ENCODE measurements at regions not wholly inside any gene's neighbourhood (a gene's known extent, or its start where the extent isn't known, plus 50 kb on each side); places are given as distances from the start of the nearest gene placed in this dataset.

DNA sequence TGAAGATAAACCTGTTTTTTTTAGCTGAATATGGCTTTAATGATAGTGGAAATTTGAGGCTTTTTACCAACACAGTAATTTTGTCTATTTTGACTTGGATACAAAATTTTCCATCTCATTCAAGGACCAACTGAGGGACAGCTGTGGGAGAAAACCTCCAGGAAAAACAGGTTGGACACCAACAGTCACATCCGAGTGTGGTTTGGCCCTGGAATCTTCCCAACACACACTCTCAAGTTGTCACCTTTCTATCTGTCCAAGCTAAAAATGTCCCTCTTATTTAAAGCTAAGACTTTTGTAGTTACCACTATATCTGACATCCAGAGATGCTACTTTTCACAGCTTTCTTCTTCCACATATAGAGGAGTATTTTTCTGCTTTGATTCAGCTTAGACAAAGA, 404.9 kb downstream of the PCDH7 start:
- no peak for DNase-seq

DNA sequence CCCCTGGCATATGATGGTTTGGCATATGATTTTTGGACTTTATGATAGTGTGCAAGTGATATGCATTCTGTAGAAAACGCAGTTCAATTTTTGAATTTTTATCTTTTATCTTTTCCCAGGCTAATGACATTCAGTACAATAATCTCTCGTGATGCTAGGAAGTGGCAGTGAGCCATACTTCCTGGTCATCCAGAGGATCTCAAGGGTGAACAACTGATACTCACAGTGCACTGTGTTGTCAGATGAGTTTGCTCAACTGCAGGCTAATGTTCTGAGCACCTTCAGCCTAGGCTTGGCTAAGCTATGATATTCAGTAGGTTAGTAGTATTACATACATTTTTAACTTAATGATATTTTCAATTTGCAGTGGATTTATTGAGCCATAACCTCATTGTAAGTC, 405.3 kb downstream of the PCDH7 start:
- DNase-seq, result no peak

DNA sequence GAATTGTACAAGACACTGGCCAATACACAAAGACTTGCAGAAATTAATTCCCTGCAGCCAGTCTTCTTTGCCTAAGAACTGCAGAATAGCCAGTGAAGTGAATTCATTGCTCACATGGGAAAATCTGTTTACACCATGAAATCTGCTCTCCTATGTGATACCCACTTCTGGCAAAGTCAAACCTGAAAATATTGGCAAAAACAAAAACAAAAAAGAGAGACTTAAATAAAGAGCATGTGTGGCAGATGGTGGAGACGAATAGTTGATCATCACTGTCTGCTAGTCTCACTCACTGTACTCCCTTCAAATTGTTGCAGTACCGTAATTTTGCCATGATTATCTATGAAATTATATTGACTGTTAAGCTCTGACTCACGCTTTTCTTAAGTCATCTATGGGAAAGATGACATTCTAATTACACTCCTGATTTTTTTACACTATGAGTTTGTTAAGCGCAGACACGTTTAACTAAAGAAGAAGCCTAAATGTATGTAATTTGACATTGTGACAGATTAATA, 406.8 kb downstream of the PCDH7 start:
- no peak for DNase-seq

DNA sequence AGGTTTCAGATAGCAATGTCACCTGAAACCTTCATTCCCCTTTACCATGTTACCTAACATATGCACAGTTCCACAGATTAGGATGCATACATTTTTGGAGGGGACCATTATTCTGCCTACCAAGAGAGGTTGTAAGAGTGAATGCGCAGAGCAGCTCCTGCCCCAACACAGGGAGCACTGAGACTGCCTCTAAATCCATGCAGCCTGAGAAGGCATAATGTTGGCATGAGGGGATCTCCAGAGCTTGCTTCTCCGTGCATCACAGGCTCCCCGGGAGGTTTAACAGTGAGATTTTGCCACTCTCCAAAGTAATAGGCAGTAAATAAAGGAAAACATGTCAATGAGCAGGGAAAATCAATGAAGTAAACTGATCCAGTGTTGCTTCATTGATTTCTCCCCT, 410.8 kb downstream of the PCDH7 start:
- DNase-seq, result no peak

DNA sequence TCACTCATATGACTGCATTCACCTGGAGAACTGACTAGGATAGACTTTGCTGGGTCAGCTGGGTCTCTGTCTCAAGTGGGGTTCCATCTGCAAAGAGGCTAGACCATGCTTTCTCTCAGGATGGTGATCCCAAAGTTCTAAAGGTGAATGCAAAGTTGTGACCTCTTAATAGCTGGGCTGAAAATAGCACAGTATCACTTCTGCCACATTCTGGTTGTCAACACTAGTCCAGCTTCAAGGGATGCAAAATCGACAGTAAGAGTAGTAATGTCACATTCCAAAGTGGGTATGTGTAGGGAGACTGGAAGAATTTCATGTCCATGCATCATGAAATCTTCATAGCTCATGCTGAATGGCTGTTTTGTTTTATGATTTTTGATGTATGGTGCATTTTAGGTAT, 414.6 kb downstream of the PCDH7 start:
- DNase-seq, result no peak

- no peak for DNase-seq
Measured at GRCh38 chr4:31139767-31140166, 419.6 kb downstream of the PCDH7 start.

DNA sequence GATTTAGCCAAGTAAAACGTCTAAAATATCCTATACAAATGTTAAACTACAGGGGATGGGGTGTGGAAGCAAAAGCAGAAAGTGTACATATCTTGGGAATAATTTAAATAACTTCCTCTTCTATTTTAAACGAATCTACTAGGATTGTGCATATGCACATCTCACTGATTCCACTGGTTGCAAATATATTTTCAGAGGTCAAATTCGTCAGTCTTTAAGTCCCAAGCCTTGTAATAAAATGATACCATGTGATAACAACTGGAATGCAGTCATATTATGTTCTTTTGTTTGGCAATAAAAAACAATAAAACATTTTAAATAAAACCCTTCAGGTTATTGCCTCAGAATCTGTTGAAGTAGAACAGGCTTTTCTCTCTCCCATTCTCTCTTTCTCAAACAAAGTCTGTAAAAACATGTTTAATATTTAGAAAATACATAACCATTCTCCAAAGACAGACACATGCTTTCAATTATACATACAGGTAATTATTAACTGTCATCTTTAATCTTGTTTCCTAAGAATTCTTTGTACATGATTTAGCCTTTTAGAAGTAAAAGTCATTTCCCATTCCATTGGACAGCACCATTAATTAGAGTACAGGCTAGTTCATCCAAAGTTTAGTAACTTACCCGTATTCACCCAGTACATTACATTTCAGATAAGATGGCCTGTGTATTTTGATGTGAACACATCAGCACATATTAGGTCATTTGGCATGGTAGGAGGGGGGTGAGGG, 421.1 kb downstream of the PCDH7 start:
- DNase-seq, result no peak

GRCh38 chr4:31141832-31142142, 421.6 kb downstream of the PCDH7 start:
- DNase-seq, result no peak

DNA sequence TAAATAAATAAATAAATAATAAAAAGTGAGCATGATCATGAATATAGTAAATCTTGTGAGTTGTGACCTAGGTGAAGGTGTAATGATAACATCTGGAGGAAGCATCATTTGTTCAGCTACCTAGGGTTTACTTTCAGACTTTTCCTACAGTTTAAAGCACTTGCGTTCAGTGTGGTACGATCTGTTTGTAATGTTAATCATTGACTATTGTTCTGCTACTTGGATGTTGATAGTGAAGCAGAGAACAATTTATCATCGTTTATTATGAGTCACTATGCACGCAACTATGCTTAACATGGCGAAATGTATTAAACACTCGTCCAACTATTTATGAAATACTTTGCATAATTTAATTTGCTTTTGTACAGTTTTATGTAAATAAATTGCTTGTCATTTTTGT, 426.2 kb downstream of the PCDH7 start:
- no peak for DNase-seq

- DNase-seq, result no peak
Measured at GRCh38 chr4:31148990-31149389, 428.8 kb downstream of the PCDH7 start.

DNA sequence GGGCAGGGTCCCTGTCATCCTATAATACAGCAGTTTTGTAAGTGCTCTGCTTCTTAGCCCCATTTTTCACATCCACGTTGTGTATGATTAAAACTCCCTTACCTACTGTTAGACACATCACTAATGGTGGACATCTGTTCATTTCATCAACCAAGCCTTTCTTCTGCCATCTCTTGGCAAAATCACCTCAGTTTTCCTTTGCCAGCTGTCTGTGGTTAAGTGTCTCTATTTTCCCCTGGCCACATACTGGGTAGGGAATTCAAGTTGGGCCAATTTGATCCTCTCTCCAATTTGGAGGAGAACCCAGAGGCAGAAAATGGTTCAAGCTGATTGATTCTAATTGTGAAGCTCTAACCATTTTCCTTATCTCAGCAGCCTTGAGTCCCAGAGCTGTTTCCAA, 436.1 kb downstream of the PCDH7 start:
- no peak for DNase-seq

- no peak for DNase-seq
Measured at GRCh38 chr4:31160146-31160545, 440.0 kb downstream of the PCDH7 start.

- DNase-seq, result no peak
Measured at GRCh38 chr4:31169846-31170245, 449.7 kb downstream of the PCDH7 start.

- no peak for DNase-seq
Measured at GRCh38 chr4:31171362-31171761, 451.2 kb downstream of the PCDH7 start.

- no peak for DNase-seq
Measured at GRCh38 chr4:31175242-31175910, 455.2 kb downstream of the PCDH7 start.

- no peak for DNase-seq
Measured at GRCh38 chr4:31183256-31183655, 463.1 kb downstream of the PCDH7 start.

- no peak for DNase-seq
Measured at GRCh38 chr4:31185014-31185585, 464.9 kb downstream of the PCDH7 start.

DNA sequence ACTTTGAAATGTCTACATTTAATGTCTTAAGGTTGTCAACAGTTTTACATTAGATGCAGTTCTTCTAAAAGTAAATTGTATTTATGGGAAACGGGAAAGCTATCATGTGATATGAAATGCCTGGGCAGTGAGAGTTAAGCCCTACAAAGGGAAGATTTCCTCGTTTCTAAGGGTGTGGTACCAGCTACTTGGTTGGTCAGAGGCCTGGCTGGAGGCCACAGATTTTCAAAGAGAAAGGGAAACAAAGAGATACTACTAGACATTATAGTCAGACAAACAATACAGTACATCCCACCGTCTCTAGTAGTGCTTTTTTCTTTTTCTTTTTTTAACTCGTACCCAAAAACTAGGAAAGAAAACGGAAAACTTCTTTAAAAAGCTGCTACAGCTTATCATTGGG, 467.8 kb downstream of the PCDH7 start:
- no peak for DNase-seq

GRCh38 chr4:31189938-31190337, 469.8 kb downstream of the PCDH7 start:
- DNase-seq, result no peak

GRCh38 chr4:31190671-31191070, 470.5 kb downstream of the PCDH7 start:
- DNase-seq, result peak; percentile 44

DNA sequence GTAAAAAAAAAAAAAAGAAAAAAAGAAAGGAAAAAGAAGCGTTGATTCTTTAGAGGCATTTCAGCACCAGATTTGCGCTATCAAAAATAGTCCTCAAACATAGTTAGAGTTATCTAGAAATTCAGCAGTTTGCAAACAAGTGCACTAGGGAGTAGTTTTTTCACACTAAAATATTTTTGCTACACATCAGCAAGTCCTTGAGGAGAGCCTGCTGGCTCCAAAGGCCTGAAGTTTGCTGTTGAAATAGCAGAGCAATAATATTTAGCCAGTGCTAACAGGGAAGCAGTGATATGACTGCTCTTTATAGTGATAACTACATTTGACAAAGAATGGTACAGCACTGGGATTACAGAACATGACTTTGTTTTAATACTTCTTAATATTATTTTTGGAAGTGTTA, 472.2 kb downstream of the PCDH7 start:
- no peak for DNase-seq

- DNase-seq, result no peak
Measured at GRCh38 chr4:31193521-31193920, 473.4 kb downstream of the PCDH7 start.

GRCh38 chr4:31194823-31195222, 474.7 kb downstream of the PCDH7 start:
- no peak for DNase-seq

DNA sequence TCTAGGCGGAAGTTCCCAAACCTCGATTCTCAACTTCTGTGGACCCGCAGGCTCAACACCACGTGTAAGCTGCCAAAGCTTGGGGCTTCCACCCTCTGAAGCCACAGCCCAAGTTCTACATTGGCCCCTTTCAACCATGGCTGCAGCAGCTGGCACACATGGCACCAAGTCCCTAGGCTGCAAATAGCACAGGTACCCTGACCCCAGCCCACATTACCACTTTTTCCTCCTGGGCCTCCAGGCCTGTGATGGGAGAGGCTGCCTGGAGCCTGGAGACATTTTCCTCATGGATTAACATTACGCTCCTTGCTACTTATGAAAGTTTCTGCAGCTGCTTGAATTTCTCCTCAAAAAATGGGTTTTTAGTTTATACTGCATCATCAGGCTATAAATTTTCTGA, 479.5 kb downstream of the PCDH7 start:
- no peak for DNase-seq
